SHP77 (cell line): ENCODE measurements at regions not wholly inside any gene's neighbourhood (a gene's known extent, or its start where the extent isn't known, plus 50 kb on each side); places are given as distances from the start of the nearest gene placed in this dataset.
"Not testable (repeated sequence)": the region's sequence is repeated elsewhere in the genome, so short reads cannot be mapped to it uniquely, and the experiment has no call there.

Experiments
- DNase-seq, 2 experiments: peaks; one replicate each; lab custom pipeline; 2025; lab: John Stamatoyannopoulos, UW

DNA sequence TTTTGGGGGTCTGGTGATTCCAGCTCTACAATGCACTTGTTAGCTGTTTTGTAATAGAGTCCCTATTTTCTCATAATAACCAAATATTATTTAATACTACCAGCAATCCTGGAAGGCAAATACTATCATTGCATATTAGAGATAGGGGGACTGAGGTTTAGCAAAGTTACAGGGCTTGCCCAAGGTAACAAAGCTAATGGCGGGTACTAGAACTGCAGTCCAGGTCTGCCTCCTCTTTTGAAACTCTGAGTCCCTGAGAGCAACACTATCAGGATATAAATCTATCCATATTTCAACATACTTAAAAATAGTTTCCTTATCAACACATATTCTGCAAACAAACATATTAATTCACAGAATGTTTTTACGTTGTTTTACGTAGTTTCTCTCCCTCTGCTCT is 235.5 kb upstream of the ACVR2A start:
- DNase-seq, result no peak

GRCh38 chr2:147607379-147607778 is 237.4 kb upstream of the ACVR2A start:
- no peak for DNase-seq

DNA sequence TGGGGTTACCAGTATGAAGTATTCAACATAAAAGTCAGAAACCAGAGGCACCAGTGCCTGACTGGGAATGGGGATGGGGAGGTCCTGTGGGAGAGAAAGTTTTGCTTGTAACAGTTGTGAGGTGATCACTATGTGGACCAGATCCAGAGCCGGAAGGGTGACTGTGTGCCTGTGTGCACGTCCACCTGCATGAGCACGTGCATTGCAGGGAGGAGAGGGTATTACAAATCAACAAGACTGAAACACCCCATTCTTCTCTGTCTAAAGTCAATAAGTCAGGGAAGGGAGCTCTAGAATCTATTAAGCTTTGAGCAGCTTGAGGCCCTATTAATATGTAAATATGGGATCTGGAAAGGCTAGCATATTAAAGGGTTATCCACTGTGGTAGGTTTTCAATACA is 241.0 kb upstream of the ACVR2A start:
- DNase-seq, result no peak

DNA sequence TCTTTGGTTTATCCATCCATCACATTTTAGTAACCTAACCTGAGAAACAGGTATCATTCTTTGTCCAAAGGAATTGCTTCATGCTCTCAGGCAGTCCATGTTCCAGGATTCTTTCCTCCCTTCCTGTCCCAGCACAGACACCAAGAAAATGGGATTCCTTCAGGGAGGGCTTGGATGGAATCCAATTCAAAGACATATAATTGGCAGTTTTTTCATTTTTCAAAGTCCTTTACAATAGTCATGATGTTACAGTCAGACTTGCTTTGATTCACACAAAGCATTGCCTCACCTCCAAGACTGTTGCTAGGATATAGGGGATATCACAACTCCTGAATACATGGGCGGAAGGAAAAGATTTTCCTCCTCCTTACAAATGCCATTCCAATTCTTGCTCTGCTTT is 241.4 kb upstream of the ACVR2A start:
- no peak for DNase-seq

DNA sequence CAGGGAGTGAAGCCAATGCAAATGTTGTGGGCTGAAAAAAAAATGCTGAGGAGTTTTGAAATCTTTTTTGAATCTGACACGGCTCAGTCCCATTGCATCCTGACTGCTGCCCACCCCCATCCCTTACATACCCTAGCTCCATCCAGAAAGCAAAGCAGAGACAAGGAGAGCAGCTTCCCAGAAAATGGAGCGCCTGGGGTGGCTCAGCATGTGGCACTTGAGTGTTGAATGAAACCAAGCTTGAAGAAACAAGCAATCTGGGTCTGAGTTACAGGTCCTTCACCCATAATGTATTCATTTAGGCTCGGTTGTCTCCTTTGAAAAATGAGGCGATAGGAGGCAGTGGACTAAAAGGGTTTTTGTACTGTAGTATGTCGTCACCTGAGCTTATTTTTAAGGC is 244.2 kb upstream of the ACVR2A start:
- no peak for DNase-seq

DNA sequence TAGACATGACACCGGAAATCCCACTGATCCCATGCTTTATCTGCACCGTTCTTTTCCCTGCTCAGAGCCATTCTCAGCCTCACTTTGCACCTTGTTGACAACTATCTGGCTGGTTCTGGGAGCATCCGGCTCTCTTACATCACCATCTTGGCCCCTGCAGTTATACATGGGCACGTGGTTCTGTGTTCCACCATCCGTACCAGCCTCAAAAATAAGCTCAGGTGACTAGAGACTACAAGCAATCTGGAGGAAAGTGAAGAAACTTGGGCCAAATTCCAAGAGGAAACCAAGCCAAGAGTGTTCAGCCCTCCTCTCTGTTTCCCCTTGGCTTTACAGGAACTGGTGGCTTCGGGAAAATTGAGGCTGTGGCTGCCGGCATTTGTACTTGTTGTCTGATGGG is 244.6 kb upstream of the ACVR2A start:
- DNase-seq, result no peak

GRCh38 chr2:147595200-147595599 is 249.6 kb upstream of the ACVR2A start:
- DNase-seq, result no peak

- no peak for DNase-seq
Measured at GRCh38 chr2:147594038-147594437, 250.8 kb upstream of the ACVR2A start.

- DNase-seq, result not testable (repeated sequence)
Measured at GRCh38 chr2:147592784-147593183, 252.0 kb upstream of the ACVR2A start.

- DNase-seq, result no peak
Measured at GRCh38 chr2:147589127-147589526, 255.7 kb upstream of the ACVR2A start.

DNA sequence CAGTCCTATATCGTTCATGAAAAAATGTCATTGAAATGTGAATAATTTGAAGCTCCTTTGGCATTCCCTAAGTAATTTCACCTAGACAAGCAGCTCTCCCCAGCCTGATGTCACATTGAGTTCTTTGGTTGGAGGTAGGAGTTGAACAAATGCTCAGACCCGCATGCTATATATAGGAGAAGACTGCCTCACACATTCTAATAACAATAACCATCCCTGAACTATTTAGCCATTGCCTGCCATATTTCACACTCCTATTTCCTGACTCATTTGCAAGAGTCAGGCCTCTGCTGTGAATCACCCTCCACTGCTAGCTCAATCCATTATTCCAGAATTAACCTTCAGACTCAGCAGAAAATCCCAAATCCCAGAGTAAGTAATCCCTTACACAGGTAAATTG is 256.6 kb upstream of the ACVR2A start:
- no peak for DNase-seq

DNA sequence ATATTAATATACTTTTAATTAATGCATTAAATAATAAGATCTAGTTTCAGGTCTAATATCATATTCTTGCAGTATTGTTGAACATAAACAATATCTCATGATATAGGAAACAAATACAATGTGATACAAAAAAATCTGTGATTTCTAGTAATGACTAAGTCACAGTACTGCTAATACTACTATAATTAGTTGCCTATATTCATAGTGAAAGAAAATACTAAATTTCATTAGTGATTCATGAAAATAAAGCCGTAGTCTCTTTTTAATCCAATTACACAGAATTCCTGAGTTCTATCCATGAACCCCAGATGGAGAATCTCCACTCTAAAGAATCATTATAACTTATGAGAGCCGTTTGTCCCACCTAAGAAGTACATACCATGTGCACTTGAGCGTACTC is 266.3 kb upstream of the ACVR2A start:
- no peak for DNase-seq

- no peak for DNase-seq
Measured at GRCh38 chr2:147577998-147578380, 266.8 kb upstream of the ACVR2A start.

DNA sequence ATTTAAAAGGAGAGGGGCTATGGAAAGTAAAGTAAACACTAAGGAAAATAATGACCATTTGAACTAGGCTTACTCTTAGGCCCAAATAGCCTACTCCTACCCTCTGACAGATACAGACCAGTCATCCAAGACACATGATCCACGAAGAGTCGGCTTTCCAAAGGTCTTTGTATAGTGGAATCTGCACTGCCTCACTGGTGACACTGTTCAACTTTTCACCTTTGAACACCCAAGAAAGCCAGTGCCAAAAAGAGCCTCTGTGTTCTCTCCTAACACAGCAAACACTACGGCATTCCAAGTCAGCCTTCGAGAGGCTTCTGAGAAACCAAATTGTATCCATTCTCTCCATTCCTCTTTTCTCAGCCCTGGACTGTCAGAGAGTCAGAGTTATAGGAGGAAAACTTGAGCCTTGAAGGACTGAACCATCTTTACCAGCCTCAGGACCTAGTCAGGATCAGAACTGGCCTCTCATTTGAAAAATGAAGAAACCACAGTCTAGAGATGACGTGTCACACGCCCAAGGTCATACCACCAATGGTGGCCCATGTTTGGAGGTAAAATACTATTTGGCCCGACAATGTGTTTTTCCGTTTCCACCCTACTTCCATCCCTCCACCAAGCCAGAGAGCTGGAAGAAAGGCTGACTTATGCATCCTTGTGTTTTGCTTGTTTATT is 267.4 kb upstream of the ACVR2A start:
- no peak for DNase-seq

DNA sequence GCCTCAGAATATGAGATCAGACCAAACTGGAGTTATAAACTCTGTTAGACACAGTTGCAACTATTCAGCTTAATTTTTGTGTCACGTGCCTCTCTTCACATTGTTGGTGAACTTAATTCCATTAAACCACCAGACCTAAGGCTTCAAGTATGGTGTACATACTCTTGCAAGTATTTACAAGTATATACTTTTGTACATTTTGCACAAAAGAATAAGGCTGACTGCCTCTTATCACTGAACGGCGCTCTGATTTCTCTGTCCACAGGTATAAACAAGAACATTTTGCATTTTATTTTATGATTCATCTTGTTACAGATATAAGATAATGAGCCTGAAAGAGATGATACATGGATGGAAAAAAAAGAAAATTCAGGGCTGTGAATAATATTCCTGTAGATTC is 269.7 kb upstream of the ACVR2A start:
- no peak for DNase-seq

DNA sequence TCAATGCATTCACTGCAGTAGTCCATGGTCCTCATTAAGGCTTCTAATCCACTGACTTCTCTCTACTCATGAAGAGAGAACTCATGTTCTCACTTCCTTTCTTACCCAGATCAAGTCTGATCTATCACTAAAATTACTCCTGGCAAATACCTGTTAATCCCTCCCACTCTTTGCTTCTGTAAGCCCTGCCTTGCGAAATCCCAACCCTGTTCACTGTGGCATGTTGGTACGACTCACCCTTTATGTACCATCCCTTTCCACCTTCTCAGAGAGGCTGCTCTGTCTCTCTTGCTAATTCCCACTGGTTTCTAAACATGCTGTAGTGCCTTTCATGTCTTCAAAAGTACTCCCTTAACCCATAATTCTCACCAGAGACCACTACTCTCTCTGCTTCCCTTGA is 272.2 kb upstream of the ACVR2A start:
- DNase-seq, result no peak

- DNase-seq, result no peak
Measured at GRCh38 chr2:147569426-147569825, 275.4 kb upstream of the ACVR2A start.

GRCh38 chr2:147568109-147568508 is 276.7 kb upstream of the ACVR2A start:
- DNase-seq, result no peak

- no peak for DNase-seq
Measured at GRCh38 chr2:147567136-147567535, 277.7 kb upstream of the ACVR2A start.

DNA sequence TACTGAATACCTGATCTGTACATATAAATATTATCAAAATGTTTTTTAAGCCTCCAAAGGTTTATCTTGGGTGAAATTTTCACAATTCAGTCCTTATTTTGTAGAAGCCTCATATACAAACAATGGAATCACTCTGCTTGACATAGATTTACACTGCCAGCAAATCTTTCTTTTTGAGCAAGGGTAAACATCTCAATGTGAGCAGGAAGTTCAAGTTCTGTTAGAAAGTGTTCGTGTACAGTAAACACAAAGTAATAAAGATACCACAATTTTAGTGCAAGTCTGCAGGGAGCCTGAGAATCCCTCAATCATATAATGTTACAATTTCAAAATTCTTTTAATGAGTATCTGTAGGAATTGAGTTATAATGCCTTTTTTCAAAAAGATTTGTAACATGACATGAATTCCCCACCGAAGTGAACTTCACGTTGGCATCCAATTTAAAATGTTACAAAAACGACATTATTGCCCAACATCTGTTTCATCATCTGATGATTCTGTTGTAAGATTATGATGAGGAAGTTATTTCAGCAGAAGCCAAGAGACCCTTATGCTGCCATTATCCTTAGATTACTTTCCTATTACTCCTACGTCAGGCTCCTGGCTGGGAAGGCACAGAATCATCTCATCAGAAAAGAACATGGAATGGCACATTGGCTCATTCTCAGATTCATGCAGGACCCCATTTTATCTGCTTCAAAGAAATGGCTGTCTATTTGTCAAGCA is 283.9 kb upstream of the ACVR2A start:
- DNase-seq, result no peak

- DNase-seq, result no peak
Measured at GRCh38 chr2:147559070-147559725, 285.6 kb upstream of the ACVR2A start.

DNA sequence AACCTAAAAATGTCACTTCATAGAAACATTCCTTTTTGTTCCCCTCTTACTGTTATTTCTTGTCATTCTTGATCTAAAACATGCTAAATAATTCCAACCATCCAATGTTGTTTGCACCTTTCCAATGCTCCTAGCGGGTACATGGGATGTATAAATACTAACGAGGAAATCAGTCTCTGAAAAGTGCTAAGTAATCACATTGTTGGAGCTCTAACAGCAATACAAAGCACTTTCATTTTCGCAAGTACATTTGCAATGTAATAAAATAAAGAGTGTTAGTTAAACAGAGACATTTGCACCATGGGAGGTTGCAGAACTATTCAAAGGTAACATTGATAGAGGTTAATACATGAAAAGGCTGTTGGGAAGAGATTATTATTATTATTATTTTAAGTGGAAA is 286.2 kb upstream of the ACVR2A start:
- no peak for DNase-seq

DNA sequence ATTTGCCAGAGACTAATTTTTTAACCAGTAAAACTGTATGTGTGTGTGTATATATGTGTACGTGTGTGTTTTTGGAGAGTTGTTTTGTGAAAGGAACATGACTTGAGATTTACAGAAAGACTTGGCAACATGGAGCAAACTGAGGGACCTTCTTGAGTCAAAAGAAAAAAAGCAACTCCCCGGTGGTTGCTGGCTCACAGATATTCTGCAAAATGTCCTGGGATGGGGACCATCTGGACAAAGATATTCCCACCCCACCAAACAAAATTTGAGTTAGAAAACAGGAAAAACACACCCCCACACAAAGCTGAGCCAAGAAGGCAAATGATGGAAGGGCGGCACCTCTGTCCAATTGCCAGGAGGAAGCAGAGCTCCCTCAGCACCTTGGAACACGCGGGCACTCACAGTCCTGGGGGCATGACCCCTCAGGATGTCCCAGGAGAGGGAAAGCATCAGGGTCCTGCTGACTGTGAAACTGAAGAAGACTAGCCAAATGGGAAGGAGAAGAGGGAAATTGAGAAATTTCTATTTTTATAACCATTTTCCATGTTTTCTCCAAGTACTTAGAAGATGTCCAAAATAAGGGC is 290.2 kb upstream of the ACVR2A start:
- DNase-seq, result no peak
